ENCODE measurements at regions not wholly inside any gene's neighbourhood (a gene's known extent, or its start where the extent isn't known, plus 50 kb on each side); places are given as distances from the start of the nearest gene placed in this dataset.

DNA sequence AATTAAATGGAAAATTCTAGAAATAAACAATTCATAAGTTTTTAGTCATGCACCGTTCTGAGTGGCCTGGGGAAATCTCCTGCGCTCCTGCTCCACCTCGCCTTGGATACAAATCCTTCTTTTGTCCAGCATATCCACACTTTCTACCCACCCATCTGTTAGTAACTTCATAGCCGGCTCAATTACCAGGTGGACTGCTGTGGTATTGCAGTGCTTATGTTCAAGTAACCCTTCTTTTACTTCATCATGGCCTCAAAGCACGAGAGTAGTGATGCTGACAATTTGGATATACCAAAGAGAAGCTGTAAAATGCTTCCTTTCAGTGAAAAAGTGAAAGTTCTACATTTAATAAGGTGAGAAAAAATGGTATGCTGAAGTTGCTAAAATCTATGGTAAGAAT lies 142.3 kb upstream of the CHL1 start:
- no peak overlapping the region for H3K4me2 ChIP-seq (ENCODE audit: low read length)
- no peak overlapping the region for H3K4me3 ChIP-seq (ENCODE audit: low read length)
- intact Hi-C loops (cut with micrococcal nuclease), result no loop called here
- no peak overlapping the region for H2AFZ ChIP-seq (ENCODE audit: low read length)
- ATAC-seq, result no peak
- no TSS peak for BruUV-seq (replicated peaks)
- H3K27me3 ChIP-seq (ENCODE audit: low read length), result no peaks in the 10 kb centered on the region
- no peak overlapping the region for H3K27ac ChIP-seq (ENCODE audit: low read length)
- H3K4me1 ChIP-seq (ENCODE audit: insufficient read depth, low read length), result no peaks in the 10 kb centered on the region
- no peak for DNase-seq
- no peak overlapping the region for H3K9ac ChIP-seq (ENCODE audit: low read length)
- no peaks in the 10 kb centered on the region for H3K9me2 ChIP-seq (replicated peaks; ENCODE audit: low read length)
- H3K36me3 ChIP-seq (ENCODE audit: low read depth, low read length), result no peaks in the 10 kb centered on the region
- H3K79me2 ChIP-seq (ENCODE audit: low read length), result no peaks in the 10 kb centered on the region
- ChIA-PET POLR2A (ENCODE audit: unreplicated experiment) (no interaction called here), CTCF (no interaction called here)
- H3F3A ChIP-seq (ENCODE audit: low read length, unreplicated experiment), result no peaks in the 10 kb centered on the region
- 0 out of 2 replicates have a peak, but pooled peaks cover 5% of the 10 kb centered on the region for H3K9me3 ChIP-seq (ENCODE audit: low read length)
- TF ChIP-seq, protein P1, sequence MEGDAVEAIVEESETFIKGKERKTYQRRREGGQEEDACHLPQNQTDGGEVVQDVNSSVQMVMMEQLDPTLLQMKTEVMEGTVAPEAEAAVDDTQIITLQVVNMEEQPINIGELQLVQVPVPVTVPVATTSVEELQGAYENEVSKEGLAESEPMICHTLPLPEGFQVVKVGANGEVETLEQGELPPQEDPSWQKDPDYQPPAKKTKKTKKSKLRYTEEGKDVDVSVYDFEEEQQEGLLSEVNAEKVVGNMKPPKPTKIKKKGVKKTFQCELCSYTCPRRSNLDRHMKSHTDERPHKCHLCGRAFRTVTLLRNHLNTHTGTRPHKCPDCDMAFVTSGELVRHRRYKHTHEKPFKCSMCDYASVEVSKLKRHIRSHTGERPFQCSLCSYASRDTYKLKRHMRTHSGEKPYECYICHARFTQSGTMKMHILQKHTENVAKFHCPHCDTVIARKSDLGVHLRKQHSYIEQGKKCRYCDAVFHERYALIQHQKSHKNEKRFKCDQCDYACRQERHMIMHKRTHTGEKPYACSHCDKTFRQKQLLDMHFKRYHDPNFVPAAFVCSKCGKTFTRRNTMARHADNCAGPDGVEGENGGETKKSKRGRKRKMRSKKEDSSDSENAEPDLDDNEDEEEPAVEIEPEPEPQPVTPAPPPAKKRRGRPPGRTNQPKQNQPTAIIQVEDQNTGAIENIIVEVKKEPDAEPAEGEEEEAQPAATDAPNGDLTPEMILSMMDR (conservative IDR thresholded peaks at IDR 0.05; ENCODE audit: low read depth, low read length), result no peak
- TF ChIP-seq EZH2 (IDR thresholded peaks at IDR 0.05; ENCODE audit: low read length, unreplicated experiment) (no peak), EZH2phosphoT487 (IDR thresholded peaks at IDR 0.05; ENCODE audit: borderline replicate concordance, low read length) (no peak)
- H4K20me1 ChIP-seq (ENCODE audit: low read length), result no peaks in the 10 kb centered on the region

DNA sequence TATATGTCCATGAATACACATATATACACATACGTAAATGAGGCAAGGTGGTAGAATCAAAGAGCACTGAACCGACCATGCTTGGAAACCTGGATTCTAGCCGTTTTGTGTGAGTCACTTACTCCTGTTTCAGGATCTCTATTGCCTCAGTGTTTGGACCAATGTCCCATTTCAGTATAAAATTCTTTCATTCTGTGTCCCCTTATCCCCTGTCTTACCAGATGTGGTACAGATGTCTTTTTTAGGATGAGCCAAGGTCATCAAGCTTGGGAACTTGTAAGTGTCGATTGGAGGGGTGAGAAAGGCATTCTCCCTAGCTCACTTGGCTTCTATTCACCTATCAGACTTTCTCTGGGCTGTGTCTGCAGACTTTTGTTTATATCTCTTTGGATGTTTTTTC lies 139.9 kb upstream of the CHL1 start:
- Histone ChIP-seq H3K9me3 (ENCODE audit: low read length) (0 out of 2 replicates have a peak, but pooled peaks cover 5% of the 10 kb centered on the region), H3F3A (ENCODE audit: low read length, unreplicated experiment) (no peaks in the 10 kb centered on the region), H3K79me2 (ENCODE audit: low read length) (no peaks in the 10 kb centered on the region), H3K4me1 (ENCODE audit: insufficient read depth, low read length) (no peaks in the 10 kb centered on the region), H3K9me2 (replicated peaks; ENCODE audit: low read length) (no peaks in the 10 kb centered on the region), H3K9ac (ENCODE audit: low read length) (no peak overlapping the region), H3K36me3 (ENCODE audit: low read depth, low read length) (no peaks in the 10 kb centered on the region), H2AFZ (ENCODE audit: low read length) (no peak overlapping the region), H3K4me3 (ENCODE audit: low read length) (no peak overlapping the region), H3K4me2 (ENCODE audit: low read length) (no peak overlapping the region), H4K20me1 (ENCODE audit: low read length) (no peaks in the 10 kb centered on the region), H3K27me3 (ENCODE audit: low read length) (no peaks in the 10 kb centered on the region), H3K27ac (ENCODE audit: low read length) (no peak overlapping the region)
- CTCF ChIA-PET, result no interaction called here
- no TSS peak for BruUV-seq (replicated peaks)
- TF ChIP-seq EZH2phosphoT487 (IDR thresholded peaks at IDR 0.05; ENCODE audit: borderline replicate concordance, low read length) (no peak), EZH2 (IDR thresholded peaks at IDR 0.05; ENCODE audit: low read length, unreplicated experiment) (no peak)
- intact Hi-C loops (cut with micrococcal nuclease), result no loop called here
- ATAC-seq (no peak), DNase-seq (no peak)
- POLR2A ChIA-PET (ENCODE audit: unreplicated experiment), result no interaction called here

DNA sequence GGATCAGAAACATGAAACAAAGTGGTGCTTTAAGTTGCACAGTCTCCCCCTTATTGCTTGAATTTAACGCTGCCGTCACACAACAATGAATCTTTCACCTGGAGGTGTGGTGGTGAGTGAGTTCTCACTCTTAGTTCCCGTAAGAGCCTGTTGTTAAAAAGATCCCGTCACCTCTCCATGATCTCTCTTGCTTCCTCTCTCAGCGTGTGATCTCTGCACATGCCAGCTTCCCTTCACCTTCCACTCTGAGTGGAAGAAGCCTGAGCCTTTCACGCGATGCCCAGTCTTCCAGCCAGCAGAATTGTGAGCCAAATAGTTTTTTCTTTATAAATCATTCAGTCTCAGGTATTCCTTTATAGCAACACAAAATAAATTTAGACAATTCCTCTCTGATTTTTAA lies 136.7 kb upstream of the CHL1 start:
- no peak overlapping the region for H3K27ac ChIP-seq (ENCODE audit: low read length)
- H3K27me3 ChIP-seq (ENCODE audit: low read length), result no peaks in the 10 kb centered on the region
- H3K9me2 ChIP-seq (replicated peaks; ENCODE audit: low read length), result no peaks in the 10 kb centered on the region
- H2AFZ ChIP-seq (ENCODE audit: low read length), result no peak overlapping the region
- ChIA-PET POLR2A (ENCODE audit: unreplicated experiment) (no interaction called here), CTCF (no interaction called here)
- H3K9ac ChIP-seq (ENCODE audit: low read length), result no peak overlapping the region
- no peaks in the 10 kb centered on the region for H3K4me1 ChIP-seq (ENCODE audit: insufficient read depth, low read length)
- H3K36me3 ChIP-seq (ENCODE audit: low read depth, low read length), result no peaks in the 10 kb centered on the region
- no TSS peak for BruUV-seq (replicated peaks)
- no peak overlapping the region for H3K4me3 ChIP-seq (ENCODE audit: low read length)
- intact Hi-C loops (cut with micrococcal nuclease), result no loop called here
- no peaks in the 10 kb centered on the region for H4K20me1 ChIP-seq (ENCODE audit: low read length)
- ATAC-seq, result no peak
- H3K4me2 ChIP-seq (ENCODE audit: low read length), result no peak overlapping the region
- H3F3A ChIP-seq (ENCODE audit: low read length, unreplicated experiment), result no peaks in the 10 kb centered on the region
- H3K9me3 ChIP-seq (ENCODE audit: low read length), result 0 out of 2 replicates have a peak, but pooled peaks cover 5% of the 10 kb centered on the region
- TF ChIP-seq, protein P1 (conservative IDR thresholded peaks at IDR 0.05; ENCODE audit: low read depth, low read length), result no peak
- TF ChIP-seq EZH2 (IDR thresholded peaks at IDR 0.05; ENCODE audit: low read length, unreplicated experiment) (no peak), EZH2phosphoT487 (IDR thresholded peaks at IDR 0.05; ENCODE audit: borderline replicate concordance, low read length) (no peak)
- DNase-seq, result no peak
- no peaks in the 10 kb centered on the region for H3K79me2 ChIP-seq (ENCODE audit: low read length)
